GM21447 (cell line): ENCODE measurements at regions not wholly inside any gene's neighbourhood (a gene's known extent, or its start where the extent isn't known, plus 50 kb on each side); places are given as distances from the start of the nearest gene placed in this dataset.
"Not testable (repeated sequence)": the region's sequence is repeated elsewhere in the genome, so short reads cannot be mapped to it uniquely, and the experiment has no call there.

ENCODE experiments used
- ATAC-seq: cut with Tn5 transposase; IDR thresholded peaks from one replicate; pipeline ENCODE4 v1.9.1; 2021; ENCODE audit not compliant: unreplicated experiment

DNA sequence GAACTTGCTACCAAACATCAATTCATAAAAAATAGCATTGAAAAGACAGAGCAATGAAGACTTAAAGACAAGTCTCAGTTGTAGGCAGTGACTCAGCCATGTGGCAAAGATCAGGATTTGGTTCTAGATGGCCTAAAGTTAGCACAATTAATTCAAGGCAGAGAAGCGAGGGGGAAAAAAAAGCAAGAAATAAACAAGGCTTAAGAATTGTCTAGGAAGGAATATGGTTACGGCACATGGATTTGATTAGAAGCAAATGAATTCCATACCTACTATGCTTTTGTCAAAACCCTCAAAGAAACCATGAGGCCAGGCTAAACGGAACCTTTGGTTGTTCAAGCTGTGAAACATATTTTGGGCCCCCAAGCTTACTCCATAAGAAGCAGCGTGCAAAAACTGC, 362.2 kb upstream of the KCNH7 start:
- ATAC-seq = no peak

DNA sequence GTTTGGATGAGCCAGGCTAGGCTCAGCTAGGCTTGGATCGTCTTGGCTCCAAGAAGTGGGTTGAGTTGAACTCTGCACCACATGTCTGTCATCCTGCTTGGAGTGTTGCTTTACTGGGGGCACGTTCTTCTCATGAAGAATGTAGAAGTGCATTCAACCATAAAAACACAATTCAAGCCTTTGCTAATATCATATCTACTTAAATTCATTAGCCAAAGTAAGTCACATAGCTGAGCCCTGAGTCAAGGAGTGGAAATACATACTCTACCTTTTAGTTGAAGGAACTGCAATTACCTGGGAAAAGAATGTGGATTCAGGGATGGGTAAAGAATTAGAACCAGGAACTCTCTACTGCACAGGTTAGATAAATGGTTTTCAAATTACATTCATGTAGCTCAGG, 360.4 kb upstream of the KCNH7 start:
- no peak for ATAC-seq

DNA sequence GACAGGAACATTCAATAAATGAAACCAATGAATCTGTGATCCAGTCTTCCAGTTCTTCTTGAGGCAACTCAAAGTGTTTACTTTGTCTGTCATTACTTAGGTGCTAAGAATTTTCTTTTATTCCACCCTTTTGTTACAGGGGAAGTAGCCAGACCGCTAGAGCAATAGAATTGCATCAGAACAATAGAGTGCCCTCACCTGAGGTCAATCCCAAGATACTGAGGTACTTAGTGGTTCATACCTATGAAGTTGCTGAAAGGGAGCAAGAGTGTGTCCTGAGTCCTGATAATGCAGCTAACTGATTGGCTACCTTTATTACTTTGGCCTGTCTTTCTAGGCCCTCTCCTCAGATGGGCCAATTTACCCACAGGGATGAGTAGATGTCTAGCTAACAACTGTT, 359.4 kb upstream of the KCNH7 start:
- ATAC-seq = no peak

DNA sequence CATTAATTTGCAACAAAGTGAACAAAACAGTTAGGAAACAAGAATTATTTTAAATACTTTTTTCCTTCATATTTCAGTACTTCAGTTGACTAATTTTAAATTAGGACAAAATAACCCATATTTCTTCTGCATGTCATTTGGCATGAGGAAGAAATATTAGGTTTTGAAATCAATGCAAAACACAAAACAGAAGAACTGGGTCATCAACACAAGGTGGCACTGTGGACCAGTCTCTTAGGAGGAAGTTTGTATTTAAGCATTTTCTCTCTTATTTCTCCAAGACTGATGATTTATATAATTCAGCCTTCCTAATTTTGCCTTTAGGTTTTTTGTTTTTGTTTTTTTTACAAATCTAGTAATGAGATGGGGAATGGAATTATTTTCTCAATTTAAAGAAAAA, 352.8 kb upstream of the KCNH7 start:
- ATAC-seq = no peak

GRCh38 chr2:163187995-163188655, 349.6 kb upstream of the KCNH7 start:
- no peak for ATAC-seq

DNA sequence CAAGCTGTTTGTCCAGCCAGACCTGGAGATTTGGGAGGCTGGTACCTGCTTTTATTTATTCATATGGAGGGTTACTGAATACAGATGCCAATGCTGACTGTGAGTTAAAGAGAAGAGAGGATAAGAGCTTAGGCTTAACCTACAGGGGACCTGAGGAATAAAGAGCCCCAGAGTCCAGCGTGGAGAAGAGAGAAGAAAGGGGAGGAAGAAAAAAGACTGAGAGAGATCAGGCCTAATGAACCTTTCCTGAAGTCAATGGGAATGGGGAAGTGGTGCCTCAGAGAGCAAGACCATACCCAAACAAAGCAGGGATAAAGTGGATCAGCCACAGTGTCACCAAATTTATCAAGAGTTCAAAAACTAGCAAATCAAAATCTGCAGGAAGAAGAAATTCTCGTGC, 348.6 kb upstream of the KCNH7 start:
- ATAC-seq = no peak

GRCh38 chr2:163185160-163185559, 346.6 kb upstream of the KCNH7 start:
- ATAC-seq = no peak

DNA sequence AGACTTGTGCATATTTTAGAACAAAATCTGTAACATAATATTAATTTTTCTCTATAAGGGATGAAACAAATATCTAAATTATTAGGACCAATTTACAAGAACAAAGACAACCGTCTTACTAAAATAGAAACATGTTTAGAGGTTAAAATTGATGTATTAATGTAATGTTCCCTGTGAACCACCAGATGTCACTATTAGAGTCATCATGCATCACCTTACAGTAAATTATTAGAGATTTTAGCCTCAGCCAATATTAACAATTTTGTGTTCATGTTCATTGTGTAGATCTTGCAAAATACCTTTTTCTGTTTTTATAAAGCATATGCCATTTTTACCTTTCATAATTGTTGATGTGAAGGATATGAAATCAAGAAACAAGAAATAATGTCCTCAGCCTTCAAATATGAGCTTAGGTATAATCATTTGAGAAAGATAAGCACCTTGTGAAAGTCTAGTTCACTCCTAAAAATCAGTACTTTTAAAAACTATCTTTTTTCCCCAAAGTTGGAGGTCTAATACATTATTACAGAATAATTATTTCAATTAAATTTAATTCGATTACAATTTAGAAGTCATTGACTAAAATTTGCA, 344.3 kb upstream of the KCNH7 start:
- peak; percentile 63 for ATAC-seq

GRCh38 chr2:163177592-163177991, 339.0 kb upstream of the KCNH7 start:
- no peak for ATAC-seq

- ATAC-seq = no peak
Observed at GRCh38 chr2:163175294-163175693, 336.7 kb upstream of the KCNH7 start.

DNA sequence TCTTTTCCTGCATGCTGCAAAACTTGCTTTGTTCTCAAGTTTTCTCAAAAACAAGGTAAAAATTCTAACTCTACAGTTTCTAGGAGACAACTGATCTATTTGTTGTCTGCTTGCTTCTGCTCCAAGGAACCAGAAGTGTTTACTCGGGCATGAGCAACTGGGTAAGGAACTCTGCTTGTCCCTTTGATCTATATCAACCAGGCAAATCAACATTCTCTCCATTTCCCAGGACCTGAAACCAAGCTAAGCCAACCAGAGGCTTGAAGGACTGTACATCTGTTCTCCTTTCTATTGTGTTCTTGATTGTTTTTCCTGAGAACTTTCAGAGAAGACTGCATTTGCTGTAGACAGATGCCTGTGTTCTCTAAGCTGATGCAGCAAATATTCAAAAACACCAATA, 335.0 kb upstream of the KCNH7 start:
- no peak for ATAC-seq

DNA sequence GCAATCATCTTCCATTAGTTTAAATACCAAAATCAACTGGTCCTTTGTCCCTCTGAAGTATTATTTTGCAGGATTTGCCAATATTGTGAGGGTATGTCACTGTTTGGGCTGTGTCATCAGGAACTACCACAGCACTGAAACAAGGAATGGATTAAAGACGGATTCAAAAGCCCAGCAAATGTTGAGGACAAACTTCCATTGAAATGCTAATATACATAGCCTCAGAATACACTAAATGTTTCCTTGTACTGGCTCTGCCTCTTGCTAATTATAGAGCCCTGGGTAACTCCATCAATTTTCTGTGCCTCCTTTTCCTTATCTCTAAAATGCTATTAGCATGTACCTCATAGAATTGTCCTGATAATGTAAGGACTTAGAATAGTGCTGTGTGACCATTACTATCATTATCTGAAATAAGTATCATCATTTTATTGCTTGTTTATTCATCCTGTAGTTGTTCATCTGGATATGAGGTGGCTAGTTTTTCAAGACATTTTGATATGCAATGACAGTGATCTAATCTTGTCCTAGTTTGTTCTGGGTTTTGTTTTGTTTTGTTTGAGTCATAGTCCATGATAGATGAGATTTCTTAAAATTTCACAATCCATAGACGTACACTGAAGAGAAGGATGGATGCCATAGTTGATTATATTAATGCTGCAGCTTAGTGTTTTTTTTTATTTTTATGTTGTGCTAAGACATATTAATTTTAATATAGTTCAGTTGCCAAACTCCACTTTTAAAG, 333.4 kb upstream of the KCNH7 start:
- no peak for ATAC-seq

DNA sequence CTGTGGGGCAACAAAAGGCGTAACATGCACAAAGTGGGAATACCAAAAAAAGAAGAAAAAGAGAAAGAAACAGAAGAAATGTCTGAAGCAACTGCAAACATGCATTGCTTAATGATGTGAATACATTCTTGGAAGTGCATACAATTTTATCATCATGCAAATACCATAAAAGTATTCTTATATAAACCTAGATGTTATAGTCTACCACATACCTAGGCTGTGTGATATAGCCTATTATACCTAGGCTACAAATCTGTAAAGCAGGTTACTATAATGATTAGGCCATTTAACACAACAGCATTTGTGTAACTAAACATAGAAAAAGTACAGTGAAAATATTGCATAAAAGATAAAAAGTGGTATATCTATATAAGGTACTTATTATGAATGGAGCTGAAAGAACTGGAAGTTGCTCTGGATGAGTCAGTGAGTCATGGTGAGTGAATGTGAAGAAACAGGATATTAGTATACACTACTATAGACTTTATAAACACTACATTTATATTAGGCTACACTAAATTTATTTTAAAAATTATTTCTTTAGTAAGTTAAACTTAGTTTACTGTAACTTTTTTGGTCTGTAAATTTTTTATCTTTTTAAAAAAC, 319.4 kb upstream of the KCNH7 start:
- ATAC-seq = no peak

DNA sequence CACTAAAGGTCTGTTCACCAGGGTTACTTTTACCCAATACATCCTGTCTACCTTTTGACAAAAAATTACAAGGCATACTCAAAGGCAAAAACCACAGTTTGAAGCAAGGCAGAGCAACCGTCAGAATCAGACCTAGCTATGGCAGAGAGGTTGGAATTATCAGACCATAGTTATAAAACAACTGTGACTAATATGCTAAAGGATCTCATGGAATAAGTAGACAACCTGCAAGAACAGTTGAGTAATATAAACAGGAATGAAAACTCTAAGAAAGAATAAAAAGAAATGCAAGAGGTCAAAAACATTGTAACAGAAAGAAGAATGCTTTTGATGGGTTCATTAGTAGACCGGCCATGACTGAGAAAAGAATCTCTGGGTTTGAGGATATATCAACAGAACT, 318.8 kb upstream of the KCNH7 start:
- ATAC-seq = no peak

GRCh38 chr2:163155925-163156324, 317.4 kb upstream of the KCNH7 start:
- ATAC-seq = no peak

GRCh38 chr2:163155279-163155883, 316.8 kb upstream of the KCNH7 start:
- peak; percentile 80 for ATAC-seq

DNA sequence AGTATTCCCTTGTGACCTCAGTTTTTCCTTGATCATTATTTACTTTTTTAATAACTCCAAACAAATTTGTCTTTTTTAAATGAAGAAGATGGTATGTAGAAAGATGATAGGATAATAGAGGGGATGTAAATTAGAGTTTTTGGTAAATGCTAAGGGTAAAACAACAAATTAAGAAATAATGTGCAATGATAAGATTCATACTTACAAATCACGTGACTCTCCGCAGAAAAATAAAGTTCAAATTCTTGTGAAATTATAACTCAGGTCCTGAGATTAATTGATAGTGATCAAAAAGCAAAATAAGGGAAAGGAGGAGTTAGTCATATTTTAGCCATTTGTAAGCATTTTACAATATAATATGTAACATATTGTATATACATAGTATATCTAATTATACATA, 304.1 kb upstream of the KCNH7 start:
- no peak for ATAC-seq

DNA sequence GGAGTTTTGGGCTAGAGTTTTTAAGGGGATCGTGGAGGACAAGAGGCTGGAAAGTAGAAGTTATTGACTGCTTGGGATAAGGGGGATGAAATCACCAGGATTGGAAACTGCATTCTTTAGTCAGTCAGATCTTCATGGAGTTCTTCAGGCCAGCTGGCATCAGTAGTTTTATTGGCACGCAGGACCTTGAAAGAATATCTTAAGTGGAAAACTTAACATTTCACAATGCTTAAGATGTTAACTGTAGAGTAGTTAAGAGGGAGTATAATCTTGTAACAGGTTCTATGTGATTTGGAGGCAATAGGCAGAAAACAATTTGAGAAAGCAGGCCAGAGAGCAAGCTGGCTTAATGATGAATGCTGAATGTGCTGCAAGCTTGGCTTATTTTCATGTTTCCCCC, 300.4 kb upstream of the KCNH7 start:
- ATAC-seq = no peak

GRCh38 chr2:163135256-163135655, 296.7 kb upstream of the KCNH7 start:
- no peak for ATAC-seq

DNA sequence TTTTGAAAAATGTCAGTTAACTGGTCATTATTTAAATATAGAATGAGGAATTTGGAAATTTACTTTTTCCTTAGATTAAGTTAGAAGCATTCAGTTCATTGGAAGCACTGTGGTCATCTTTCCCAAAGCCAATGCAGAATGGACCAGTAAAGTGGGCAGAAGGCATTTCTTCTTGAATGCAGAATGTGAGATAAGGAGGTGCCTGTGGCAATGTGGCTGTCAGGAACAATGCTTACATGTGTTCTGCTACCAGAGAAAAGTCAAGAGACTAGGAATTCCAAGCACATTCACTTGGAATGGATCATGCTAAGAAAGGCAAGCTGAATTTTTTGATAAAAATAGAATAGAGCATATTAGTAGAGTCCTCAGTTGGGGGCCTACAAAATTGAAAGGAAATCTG, 295.0 kb upstream of the KCNH7 start:
- ATAC-seq = no peak

DNA sequence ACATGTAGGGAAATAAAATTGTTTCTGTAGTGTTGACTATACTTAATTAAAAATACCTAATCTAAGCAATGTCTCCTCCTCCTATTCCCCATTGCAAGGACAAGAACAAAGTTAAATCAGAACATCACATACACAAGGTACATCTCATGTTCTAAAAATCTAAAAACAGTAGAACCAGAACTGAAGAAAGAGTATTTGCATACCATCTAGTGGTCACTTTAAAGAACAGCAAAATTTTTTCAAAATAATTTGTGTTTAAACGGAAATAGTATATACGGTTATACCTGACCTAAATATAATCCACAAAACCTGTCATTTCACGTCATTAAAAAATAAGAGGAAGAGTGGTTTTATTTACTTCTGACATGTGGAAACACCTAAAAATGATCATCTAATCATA, 294.3 kb upstream of the KCNH7 start:
- ATAC-seq = peak; percentile 47

- not testable (repeated sequence) for ATAC-seq
Observed at GRCh38 chr2:163132207-163132606, 293.6 kb upstream of the KCNH7 start.
